Eye (tissue), 1 donor: ENCODE measurements at regions not wholly inside any gene's neighbourhood (a gene's known extent, or its start where the extent isn't known, plus 50 kb on each side); places are given as distances from the start of the nearest gene placed in this dataset.
"Not testable (repeated sequence)": the region's sequence is repeated elsewhere in the genome, so short reads cannot be mapped to it uniquely, and the experiment has no call there.

ENCODE experiments used
- DNase-seq: peaks from one replicate; pipeline ENCODE4 v3.0.0-alpha.2; 2015

GRCh38 chr12:4191149-4191548, 82.4 kb upstream of the CCND2 start:
- DNase-seq = no peak

GRCh38 chr12:4190366-4191063, 83.0 kb upstream of the CCND2 start:
- DNase-seq = no peak

GRCh38 chr12:4189721-4190120, 83.8 kb upstream of the CCND2 start:
- no peak for DNase-seq

GRCh38 chr12:4187916-4188315, 85.6 kb upstream of the CCND2 start:
- DNase-seq = no peak

- DNase-seq = not testable (repeated sequence)
These were observed 86.2 kb upstream of the CCND2 start for GRCh38 chr12:4187315-4187714.

- DNase-seq = no peak
These were observed 95.0 kb upstream of the CCND2 start for GRCh38 chr12:4178424-4179170.

GRCh38 chr12:4177262-4177661, 96.3 kb upstream of the CCND2 start:
- DNase-seq = no peak

GRCh38 chr12:4176168-4176567, 97.4 kb upstream of the CCND2 start:
- no peak for DNase-seq

GRCh38 chr12:4174417-4174816, 99.1 kb upstream of the CCND2 start:
- DNase-seq = no peak

GRCh38 chr12:4172999-4173398, 100.6 kb upstream of the CCND2 start:
- DNase-seq = no peak

- no peak for DNase-seq
These were observed 101.8 kb upstream of the CCND2 start for GRCh38 chr12:4171742-4172141.

- no peak for DNase-seq
These were observed 103.6 kb upstream of the CCND2 start for GRCh38 chr12:4169959-4170358.

- DNase-seq = no peak
These were observed 104.0 kb upstream of the CCND2 start for GRCh38 chr12:4169531-4169930.

- peak; percentile 64 for DNase-seq
These were observed 105.5 kb upstream of the CCND2 start for GRCh38 chr12:4168036-4168435.

GRCh38 chr12:4164559-4165558, 108.7 kb upstream of the CCND2 start:
- DNase-seq = peak; percentile 93

- no peak for DNase-seq
These were observed 109.4 kb upstream of the CCND2 start for GRCh38 chr12:4164188-4164558.

- DNase-seq = no peak
These were observed 111.8 kb upstream of the CCND2 start for GRCh38 chr12:4161718-4162117.

- DNase-seq = no peak
These were observed 113.1 kb upstream of the CCND2 start for GRCh38 chr12:4160314-4161040.

- DNase-seq = no peak
These were observed 113.7 kb upstream of the CCND2 start for GRCh38 chr12:4159851-4160250.

- DNase-seq = no peak
These were observed 115.3 kb upstream of the CCND2 start for GRCh38 chr12:4158306-4158705.

- DNase-seq = no peak
These were observed 116.4 kb upstream of the CCND2 start for GRCh38 chr12:4157122-4157521.

GRCh38 chr12:4156317-4156716, 117.2 kb upstream of the CCND2 start:
- no peak for DNase-seq
